GM19099 (cell line): ENCODE measurements at regions not wholly inside any gene's neighbourhood (a gene's known extent, or its start where the extent isn't known, plus 50 kb on each side); places are given as distances from the start of the nearest gene placed in this dataset.

Experiments
- POLR2A ChIP-seq: IDR thresholded peaks from 3 replicates; pipeline ENCODE4 v1.6.1; 2011; ENCODE audit warnings: low read depth; ENCODE audit not compliant: insufficient read length; ENCODE audit errors: extremely low read depth

GRCh38 chr5:162502780-162503179, 435.2 kb downstream of the GABRG2 start:
- no peak for TF ChIP-seq POLR2A

GRCh38 chr5:162503796-162504195, 436.2 kb downstream of the GABRG2 start:
- TF ChIP-seq POLR2A: no peak

- no peak for TF ChIP-seq POLR2A
These were observed 445.5 kb downstream of the GABRG2 start for GRCh38 chr5:162512935-162513565.

- no peak for TF ChIP-seq POLR2A
These were observed 446.5 kb downstream of the GABRG2 start for GRCh38 chr5:162514116-162514515.

- TF ChIP-seq POLR2A: no peak
These were observed 453.3 kb downstream of the GABRG2 start for GRCh38 chr5:162520878-162521277.

- no peak for TF ChIP-seq POLR2A
These were observed 461.6 kb downstream of the GABRG2 start for GRCh38 chr5:162529209-162529608.

- no peak for TF ChIP-seq POLR2A
These were observed 462.3 kb downstream of the GABRG2 start for GRCh38 chr5:162529886-162530285.

GRCh38 chr5:162543437-162543836, 475.9 kb downstream of the GABRG2 start:
- TF ChIP-seq POLR2A: no peak

- TF ChIP-seq POLR2A: no peak
These were observed 477.3 kb downstream of the GABRG2 start for GRCh38 chr5:162544905-162545304.

GRCh38 chr5:162550236-162550635, 482.7 kb downstream of the GABRG2 start:
- TF ChIP-seq POLR2A: no peak

GRCh38 chr5:162558120-162558519, 490.5 kb downstream of the GABRG2 start:
- no peak for TF ChIP-seq POLR2A

GRCh38 chr5:162567644-162568043, 500.1 kb downstream of the GABRG2 start:
- TF ChIP-seq POLR2A: no peak

GRCh38 chr5:162573758-162574157, 506.2 kb downstream of the GABRG2 start:
- TF ChIP-seq POLR2A: no peak

- no peak for TF ChIP-seq POLR2A
These were observed 524.2 kb downstream of the GABRG2 start for GRCh38 chr5:162591724-162592123.

- no peak for TF ChIP-seq POLR2A
These were observed 526.3 kb downstream of the GABRG2 start for GRCh38 chr5:162593881-162594280.

GRCh38 chr5:162603443-162604070, 536.0 kb downstream of the GABRG2 start:
- no peak for TF ChIP-seq POLR2A

- TF ChIP-seq POLR2A: no peak
These were observed 540.3 kb downstream of the GABRG2 start for GRCh38 chr5:162607879-162608278.

GRCh38 chr5:162624110-162624509, 556.5 kb downstream of the GABRG2 start:
- TF ChIP-seq POLR2A: no peak

GRCh38 chr5:162637481-162637880, 569.9 kb downstream of the GABRG2 start:
- TF ChIP-seq POLR2A: no peak
